Hematopoietic multipotent progenitor cell (in vitro differentiated cells): ENCODE measurements at regions not wholly inside any gene's neighbourhood (a gene's known extent, or its start where the extent isn't known, plus 50 kb on each side); places are given as distances from the start of the nearest gene placed in this dataset.

ENCODE experiments used
- DNase-seq, 3 donors: peaks; one replicate each; pipeline ENCODE4 v3.0.0-alpha.2; 2011 to 2015; ENCODE audit warnings: low read depth in 2 of 3, low spot score in 2 of 3

- DNase-seq, result no peak
These were observed 174.0 kb upstream of the DAB2 start for GRCh38 chr5:39598661-39599248.

- DNase-seq, result no peak
These were observed 163.4 kb upstream of the DAB2 start for GRCh38 chr5:39588179-39588578.

GRCh38 chr5:39587675-39588074 lies 162.9 kb upstream of the DAB2 start:
- DNase-seq, result no peak

- DNase-seq, result no peak
These were observed 161.4 kb upstream of the DAB2 start for GRCh38 chr5:39586185-39586584.

- DNase-seq, result no peak
These were observed 160.1 kb upstream of the DAB2 start for GRCh38 chr5:39584927-39585326.

GRCh38 chr5:39580702-39581453 lies 156.1 kb upstream of the DAB2 start:
- DNase-seq, result peak in 1 of 3 donors; percentile 7

GRCh38 chr5:39579750-39580149 lies 155.0 kb upstream of the DAB2 start:
- DNase-seq, result no peak

- peak; percentile 7 to 52 (median 24) for DNase-seq
These were observed 154.2 kb upstream of the DAB2 start for GRCh38 chr5:39578887-39579497.

GRCh38 chr5:39577529-39577928 lies 152.7 kb upstream of the DAB2 start:
- no peak for DNase-seq

- peak in 2 of 3 donors; percentile 33 to 64 for DNase-seq
These were observed 145.7 kb upstream of the DAB2 start for GRCh38 chr5:39570403-39571027.

- no peak for DNase-seq
These were observed 145.1 kb upstream of the DAB2 start for GRCh38 chr5:39569857-39570256.

- no peak for DNase-seq
These were observed 142.1 kb upstream of the DAB2 start for GRCh38 chr5:39566891-39567290.

GRCh38 chr5:39566029-39566428 lies 141.2 kb upstream of the DAB2 start:
- DNase-seq, result no peak

- no peak for DNase-seq
These were observed 136.6 kb upstream of the DAB2 start for GRCh38 chr5:39561421-39561820.

GRCh38 chr5:39560726-39561125 lies 135.9 kb upstream of the DAB2 start:
- no peak for DNase-seq

- no peak for DNase-seq
These were observed 135.1 kb upstream of the DAB2 start for GRCh38 chr5:39559923-39560322.

GRCh38 chr5:39558541-39558940 lies 133.8 kb upstream of the DAB2 start:
- DNase-seq, result no peak

GRCh38 chr5:39555788-39556187 lies 131.0 kb upstream of the DAB2 start:
- no peak for DNase-seq

GRCh38 chr5:39547553-39548154 lies 122.9 kb upstream of the DAB2 start:
- peak in 1 of 3 donors; percentile 71 for DNase-seq

GRCh38 chr5:39544941-39545340 lies 120.2 kb upstream of the DAB2 start:
- DNase-seq, result no peak

GRCh38 chr5:39543335-39543734 lies 118.6 kb upstream of the DAB2 start:
- peak in 2 of 3 donors; percentile 58 to 80 for DNase-seq
